ENCODE measurements at regions not wholly inside any gene's neighbourhood (a gene's known extent, or its start where the extent isn't known, plus 50 kb on each side); places are given as distances from the start of the nearest gene placed in this dataset.

DNA sequence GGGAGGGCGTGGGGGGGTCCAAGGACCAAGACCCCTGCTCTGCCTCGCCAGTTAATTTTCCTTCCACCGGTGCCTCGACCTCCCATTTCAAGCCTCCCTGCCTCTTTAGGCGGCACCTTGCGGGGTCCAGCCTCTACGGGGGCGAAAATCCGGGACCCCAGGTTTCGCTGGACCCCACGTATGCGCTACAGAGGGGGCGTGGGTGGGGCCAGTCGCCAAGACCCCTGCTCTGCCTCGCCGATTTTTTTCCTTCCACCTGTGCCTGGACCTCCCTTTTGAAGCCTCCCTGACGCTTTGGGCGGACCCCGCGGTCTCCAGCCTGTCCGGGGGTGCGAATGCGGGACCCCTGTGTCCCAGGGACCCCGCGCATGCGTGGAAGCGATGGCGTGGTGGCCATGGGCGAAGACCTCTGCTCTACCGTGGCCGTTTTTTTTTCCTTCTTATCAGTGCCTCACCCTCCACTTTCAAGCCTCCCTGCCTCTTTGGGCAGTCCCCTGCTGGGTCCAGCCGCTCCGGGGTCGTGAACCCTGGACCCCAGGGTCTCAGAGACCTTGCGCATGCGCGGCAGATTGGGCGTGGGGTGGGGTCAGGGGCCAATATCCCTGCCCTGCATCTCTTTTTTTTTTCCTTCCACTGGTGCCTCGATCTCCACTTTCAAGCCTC lies 324.2 kb downstream of the ALG10 start:
- TF ChIP-seq CTCF (IDR thresholded peaks at IDR 0.05; ENCODE audit: low read depth, low read length) = no peak
- DNase-seq (ENCODE audit: extremely low read depth, low read depth) = no peak

GRCh38 chr12:34347367-34347766 lies 325.1 kb downstream of the ALG10 start:
- TF ChIP-seq CTCF (IDR thresholded peaks at IDR 0.05; ENCODE audit: low read depth, low read length) = no peak
- DNase-seq (ENCODE audit: extremely low read depth, low read depth) = no peak

DNA sequence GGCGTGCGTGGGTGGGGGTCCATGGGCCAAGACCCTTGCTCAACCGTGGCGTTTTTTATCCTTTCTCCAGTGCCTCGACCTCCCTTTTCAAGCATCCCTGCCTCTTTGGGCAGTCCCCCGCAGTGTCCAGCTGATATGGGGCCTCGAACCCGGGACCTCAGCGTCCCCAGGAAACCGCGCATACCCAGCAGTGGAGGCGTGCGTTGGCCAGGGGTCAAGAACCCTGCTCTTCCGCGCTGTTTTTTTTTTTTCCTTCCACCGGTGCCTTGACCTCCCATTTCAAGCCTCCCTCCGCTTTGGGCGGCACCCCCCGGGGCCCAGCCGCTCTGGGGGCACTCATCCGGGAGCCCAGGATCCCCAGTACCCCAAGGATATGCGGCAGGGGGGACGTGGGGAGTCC lies 325.8 kb downstream of the ALG10 start:
- DNase-seq (ENCODE audit: extremely low read depth, low read depth) = no peak
- no peak for TF ChIP-seq CTCF (IDR thresholded peaks at IDR 0.05; ENCODE audit: low read depth, low read length)

- no peak for DNase-seq (ENCODE audit: extremely low read depth, low read depth)
- TF ChIP-seq CTCF (IDR thresholded peaks at IDR 0.05; ENCODE audit: low read depth, low read length) = no peak
Observed at GRCh38 chr12:34348836-34349672, 326.8 kb downstream of the ALG10 start.

DNA sequence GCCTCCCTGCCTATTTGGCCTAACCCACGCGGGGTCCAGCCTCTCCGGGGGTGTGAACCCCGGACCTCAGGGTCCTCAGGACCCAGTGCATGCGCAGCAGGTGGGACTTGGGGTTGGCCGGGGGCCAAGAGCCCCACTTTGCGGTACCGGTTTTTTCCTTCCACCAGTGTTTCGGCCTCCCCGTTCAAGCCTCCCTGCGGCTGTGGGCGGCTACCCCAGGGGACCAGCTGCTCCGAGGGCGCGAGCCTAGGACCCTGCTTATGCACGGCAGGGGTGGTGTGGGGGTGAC lies 327.3 kb downstream of the ALG10 start:
- TF ChIP-seq CTCF (IDR thresholded peaks at IDR 0.05; ENCODE audit: low read depth, low read length) = no peak
- no peak for DNase-seq (ENCODE audit: extremely low read depth, low read depth)

DNA sequence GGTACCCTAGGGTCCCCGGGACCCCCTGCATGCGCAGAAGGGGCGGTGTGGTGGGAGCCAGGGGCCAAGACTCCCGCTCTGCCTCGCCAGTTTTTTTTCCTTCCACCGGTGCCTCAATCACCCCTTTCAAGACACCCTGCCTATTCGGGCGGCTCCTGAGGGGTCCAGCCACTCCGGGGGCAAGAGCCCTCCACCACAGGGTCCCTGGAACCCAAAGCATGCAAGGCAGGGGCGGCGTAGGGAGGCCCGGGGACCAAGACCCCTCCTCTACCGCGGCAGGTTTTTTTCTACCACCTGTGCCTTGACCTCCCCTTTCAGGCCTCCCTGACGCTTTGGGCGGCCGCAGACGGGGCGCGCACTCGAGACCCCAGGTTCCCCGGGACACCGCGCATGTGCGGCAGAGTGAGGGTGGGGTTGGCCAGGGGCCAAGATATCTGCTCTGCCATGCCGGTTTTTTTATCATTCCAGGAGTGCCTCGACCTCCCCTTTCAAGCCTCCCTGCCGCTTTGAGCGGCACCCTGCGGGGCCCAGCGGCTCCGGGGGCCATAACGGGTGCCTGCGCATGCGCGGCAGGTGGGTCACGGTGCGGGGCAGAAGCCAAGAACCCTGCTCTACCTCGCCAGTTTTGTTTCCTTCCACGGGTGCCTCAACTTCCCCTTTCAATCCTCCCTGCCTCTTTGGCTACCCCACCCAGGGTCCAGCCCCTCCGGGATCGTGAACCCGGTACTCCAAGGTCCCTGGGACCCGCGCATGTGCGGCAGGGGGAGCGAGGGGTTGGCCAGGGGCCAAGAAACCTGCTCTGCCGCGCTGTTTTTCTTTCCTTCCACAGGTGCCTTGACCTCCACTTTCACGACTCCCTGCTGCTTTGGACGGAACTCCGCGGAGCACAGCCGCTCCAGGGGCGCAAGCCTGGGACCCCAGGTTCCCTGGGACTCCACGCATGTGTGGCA lies 328.1 kb downstream of the ALG10 start:
- no peak for TF ChIP-seq CTCF (IDR thresholded peaks at IDR 0.05; ENCODE audit: low read depth, low read length)

More for the DNA sequence above, 328.1 kb downstream of the ALG10 start:
- DNase-seq (ENCODE audit: extremely low read depth, low read depth) = no peak
